ENCODE measurements at regions not wholly inside any gene's neighbourhood (a gene's known extent, or its start where the extent isn't known, plus 50 kb on each side); places are given as distances from the start of the nearest gene placed in this dataset.
"Not testable (repeated sequence)": the region's sequence is repeated elsewhere in the genome, so short reads cannot be mapped to it uniquely, and the experiment has no call there.

DNA sequence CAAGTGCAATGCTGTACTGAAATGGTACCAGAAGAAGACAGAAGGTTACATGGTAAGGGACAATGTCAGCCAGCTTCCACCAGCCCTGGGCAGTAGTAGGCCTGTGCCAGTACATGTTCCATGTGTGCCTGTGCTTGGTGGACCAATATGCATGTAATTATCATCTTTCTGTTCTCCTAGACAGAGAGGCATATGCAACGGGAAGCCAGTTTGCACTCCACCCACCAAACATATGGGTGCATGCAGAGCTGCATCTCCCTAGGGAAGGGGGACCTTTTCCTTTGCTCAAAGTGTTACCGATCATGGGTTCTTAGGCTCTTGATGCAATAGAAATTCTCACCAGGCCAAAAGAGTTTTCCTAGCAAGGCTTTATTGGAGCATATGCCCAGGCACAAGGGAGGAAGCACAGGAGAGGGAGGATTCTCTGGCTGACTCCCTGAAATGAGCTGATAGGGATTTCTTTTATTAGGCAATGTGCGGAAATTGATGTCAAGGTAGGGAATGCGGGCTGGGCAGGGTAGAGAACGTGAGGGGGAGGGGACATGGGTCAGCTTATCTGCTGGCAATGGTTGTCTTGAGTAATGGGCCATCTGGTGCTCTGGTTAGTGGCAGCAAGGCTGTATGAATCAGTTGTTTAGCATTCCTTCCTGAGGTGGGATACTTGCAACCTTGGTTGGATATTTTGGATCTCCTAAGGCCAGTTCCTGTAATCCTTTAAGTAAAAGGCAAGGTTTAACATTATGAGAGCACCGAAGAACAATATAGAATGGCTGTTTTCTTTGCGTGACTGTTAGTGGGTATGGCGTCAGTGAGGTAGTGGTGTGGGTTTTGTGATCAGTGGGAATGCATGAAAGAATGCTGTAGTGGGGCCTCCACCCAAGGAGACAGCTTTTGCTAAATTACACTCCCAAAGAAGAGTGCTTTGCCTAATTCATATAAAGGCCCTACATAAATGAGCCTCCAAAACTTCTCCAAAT lies 102.5 kb downstream of the CDRT15L2 start:
- DNase-seq (ENCODE audit: low read depth, low spot score) = not testable (repeated sequence)

GRCh38 chr17:20683651-20684229 lies 104.2 kb downstream of the CDRT15L2 start:
- not testable (repeated sequence) for DNase-seq (ENCODE audit: low read depth, low spot score)

DNA sequence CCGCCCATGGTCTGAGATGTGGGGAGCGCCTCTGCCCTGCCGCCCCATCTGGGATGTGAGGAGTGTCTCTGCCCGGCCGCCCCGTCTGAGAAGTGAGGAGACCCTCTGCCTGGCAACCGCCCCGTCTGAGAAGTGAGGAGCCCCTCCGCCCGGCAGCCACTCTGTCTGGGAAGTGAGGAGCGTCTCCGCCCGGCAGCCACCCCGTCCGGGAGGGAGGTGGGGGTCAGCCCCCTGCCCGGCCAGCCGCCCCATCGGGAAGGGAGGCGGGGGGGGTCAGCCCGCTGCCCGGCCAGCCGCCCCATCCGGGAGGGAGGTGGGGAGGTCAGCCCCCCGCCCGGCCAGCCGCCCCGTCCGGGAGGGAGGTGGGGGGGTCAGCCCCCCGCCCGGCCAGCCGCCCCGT lies 105.5 kb downstream of the CDRT15L2 start:
- DNase-seq (ENCODE audit: low read depth, low spot score) = not testable (repeated sequence)

DNA sequence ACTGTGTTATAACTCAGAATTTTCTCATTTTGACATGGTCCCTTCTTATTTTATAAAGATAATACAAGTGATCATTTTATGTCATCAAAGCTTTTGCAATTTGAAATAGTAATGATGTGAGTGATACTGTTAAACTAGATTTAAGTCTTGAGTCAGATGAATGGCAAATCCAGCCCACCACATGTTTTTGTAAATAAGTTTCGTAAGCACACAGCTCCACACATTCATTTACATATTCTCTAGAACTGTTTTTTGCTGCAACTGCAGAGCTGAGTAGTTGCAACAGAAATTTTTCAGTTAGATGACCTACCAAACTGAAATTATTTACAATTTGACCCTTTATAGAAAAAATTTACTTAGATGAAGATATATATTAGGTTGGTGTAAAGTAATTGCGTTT lies 108.1 kb downstream of the CDRT15L2 start:
- DNase-seq (ENCODE audit: low read depth, low spot score) = not testable (repeated sequence)

DNA sequence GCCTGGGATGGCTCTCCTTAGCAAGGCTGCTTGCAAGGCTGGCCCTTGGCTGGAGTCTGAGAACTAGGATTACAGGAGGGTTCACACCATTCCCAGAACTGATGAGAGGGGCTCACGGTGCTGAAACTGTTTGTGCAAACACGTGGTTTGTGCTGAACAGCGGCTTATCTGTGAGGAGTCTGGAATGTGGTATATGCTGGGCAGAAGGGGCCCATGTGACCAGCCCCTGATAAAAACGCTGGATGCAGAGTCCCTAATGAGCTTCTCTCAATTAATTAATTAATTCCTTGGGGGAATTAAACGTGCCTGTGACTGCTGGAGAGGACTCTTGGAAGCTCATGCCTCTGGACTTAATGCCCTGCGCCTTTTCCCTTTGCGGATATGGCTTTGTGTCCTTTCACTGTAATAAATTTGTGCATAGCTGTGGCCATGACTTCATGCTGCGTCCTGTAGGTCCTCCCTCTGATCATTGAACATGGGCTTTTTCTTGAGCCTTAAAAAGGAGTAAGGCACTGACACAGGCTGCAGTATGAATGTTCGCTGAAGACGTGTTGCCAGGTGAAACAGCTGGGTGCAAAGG lies 109.7 kb downstream of the CDRT15L2 start:
- not testable (repeated sequence) for DNase-seq (ENCODE audit: low read depth, low spot score)

DNA sequence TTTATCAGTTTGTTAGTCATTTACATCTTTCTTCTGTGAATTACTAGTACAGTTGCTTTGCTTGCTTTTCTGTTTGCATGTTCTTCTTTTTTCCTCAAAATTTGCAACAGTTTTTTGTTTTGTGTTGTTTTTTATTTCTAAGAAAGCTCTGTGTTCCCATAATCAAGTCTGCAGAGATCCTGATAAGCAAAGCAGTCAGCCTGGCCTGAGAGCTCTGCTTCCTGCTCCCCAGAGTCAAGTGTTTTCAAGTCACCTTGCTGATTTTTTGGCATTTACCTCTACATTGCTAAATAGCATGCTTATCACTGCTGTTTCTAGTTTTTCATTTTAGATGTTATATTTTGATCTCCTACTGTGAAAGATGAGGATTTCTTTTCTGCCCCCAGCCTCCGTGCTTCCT lies 113.2 kb downstream of the CDRT15L2 start:
- not testable (repeated sequence) for DNase-seq (ENCODE audit: low read depth, low spot score)

DNA sequence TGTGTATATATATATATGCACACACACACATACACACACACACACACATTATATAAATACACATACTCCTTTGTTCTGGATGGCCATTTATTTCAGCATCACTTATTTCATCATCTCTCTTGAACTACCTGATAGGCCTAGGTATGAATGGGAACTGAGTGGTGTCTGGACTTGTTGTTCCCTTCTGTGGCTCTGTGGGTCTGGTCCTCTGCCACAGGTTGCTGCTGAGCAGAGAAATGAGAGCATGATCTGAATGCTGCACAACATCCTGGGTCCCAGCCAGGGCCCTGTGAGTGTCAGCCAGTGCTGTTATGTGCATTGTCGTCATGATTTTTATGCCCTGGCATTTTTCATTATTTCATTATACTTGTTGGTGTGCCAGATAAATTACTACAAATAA lies 116.3 kb downstream of the CDRT15L2 start:
- not testable (repeated sequence) for DNase-seq (ENCODE audit: low read depth, low spot score)

GRCh38 chr17:20698463-20699206 lies 119.1 kb downstream of the CDRT15L2 start:
- not testable (repeated sequence) for DNase-seq (ENCODE audit: low read depth, low spot score)

GRCh38 chr17:20700528-20700927 lies 121.0 kb downstream of the CDRT15L2 start:
- not testable (repeated sequence) for DNase-seq (ENCODE audit: low read depth, low spot score)

GRCh38 chr17:20701366-20701765 lies 121.8 kb downstream of the CDRT15L2 start:
- DNase-seq (ENCODE audit: low read depth, low spot score) = not testable (repeated sequence)

- DNase-seq (ENCODE audit: low read depth, low spot score) = no peak
These were observed 123.2 kb downstream of the CDRT15L2 start for GRCh38 chr17:20702692-20703091.

GRCh38 chr17:20703781-20704180 lies 124.3 kb downstream of the CDRT15L2 start:
- DNase-seq (ENCODE audit: low read depth, low spot score) = no peak

DNA sequence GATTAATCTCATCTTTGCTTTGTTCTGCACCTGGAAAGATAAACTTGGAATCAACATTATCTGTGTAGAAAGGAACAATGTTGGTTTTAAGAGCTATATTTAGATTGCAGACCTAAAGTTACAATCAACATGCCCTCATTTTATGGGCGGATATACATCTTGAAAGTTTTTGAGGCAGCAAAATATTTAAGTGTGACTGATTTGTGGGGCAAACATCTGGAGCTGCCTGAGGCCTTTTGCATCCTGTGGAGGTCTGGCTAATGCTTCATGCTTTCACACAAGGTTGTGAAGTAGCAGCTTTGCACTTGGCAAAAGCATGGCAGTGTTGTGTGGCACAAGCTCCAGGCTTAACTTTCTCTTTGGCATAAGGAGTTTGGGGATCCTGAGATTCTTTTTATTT lies 125.7 kb downstream of the CDRT15L2 start:
- not testable (repeated sequence) for DNase-seq (ENCODE audit: low read depth, low spot score)

GRCh38 chr17:20706751-20707373 lies 127.3 kb downstream of the CDRT15L2 start:
- DNase-seq (ENCODE audit: low read depth, low spot score) = no peak

GRCh38 chr17:20708821-20709220 lies 129.3 kb downstream of the CDRT15L2 start:
- DNase-seq (ENCODE audit: low read depth, low spot score) = not testable (repeated sequence)

DNA sequence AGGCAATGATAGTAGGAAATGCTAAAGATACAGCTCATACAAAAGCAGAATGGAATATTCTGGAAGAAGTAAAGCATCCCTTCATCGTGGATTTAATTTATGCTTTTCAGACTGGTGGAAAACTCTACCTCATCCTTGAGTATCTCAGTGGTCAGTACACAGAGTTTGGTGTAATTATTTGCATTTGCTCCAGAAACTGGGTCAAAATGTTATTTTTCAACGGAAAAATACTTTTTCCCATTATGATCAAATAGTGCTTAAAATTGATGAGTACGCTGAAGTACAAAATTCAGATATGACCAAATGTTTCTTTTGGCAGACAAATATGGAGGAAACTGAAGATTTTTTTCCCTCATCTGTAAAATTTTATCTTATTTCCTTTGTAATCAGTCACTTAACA lies 137.0 kb downstream of the CDRT15L2 start:
- not testable (repeated sequence) for DNase-seq (ENCODE audit: low read depth, low spot score)

- no peak for DNase-seq (ENCODE audit: low read depth, low spot score)
These were observed 141.6 kb downstream of the CDRT15L2 start for GRCh38 chr17:20721171-20721570.

- not testable (repeated sequence) for DNase-seq (ENCODE audit: low read depth, low spot score)
These were observed 144.9 kb downstream of the CDRT15L2 start for GRCh38 chr17:20724391-20724790.

GRCh38 chr17:20727201-20727600 lies 147.7 kb downstream of the CDRT15L2 start:
- DNase-seq (ENCODE audit: low read depth, low spot score) = not testable (repeated sequence)

DNA sequence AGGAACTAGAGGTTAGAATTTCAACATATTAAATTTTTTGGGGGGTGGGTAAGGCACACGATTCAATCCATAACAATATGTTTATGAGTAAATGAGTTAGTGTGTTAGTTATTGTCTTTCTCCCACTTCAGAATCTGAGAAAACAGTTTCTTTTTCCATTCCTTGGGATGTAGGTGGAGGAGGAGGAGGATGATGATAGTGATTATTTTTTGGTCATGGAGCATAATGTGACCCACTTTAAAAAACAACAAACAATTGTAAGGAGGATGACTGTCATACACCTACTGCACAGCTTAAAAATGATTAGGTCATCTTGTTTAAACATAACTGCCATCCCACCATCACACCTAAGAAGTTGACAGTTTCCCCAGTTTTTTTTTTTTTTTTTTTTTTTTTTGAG lies 148.7 kb downstream of the CDRT15L2 start:
- DNase-seq (ENCODE audit: low read depth, low spot score) = no peak

DNA sequence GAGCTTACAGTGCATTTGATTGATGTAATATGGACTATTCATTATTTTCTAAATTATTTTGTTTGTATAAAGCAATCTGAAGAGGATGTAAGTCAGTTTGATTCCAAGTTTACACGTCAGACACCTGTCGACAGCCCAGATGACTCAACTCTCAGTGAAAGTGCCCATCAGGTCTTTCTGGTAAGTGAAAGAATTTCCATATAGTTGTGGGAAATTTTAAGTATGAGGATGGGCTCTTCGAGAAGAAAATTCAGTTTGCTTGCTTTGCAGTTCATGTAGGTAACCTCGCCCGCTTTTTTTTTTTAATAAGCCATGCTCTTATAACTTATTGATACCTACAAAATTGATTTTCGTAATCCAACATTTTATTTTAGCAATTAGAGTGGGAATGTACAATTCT lies 151.6 kb downstream of the CDRT15L2 start:
- DNase-seq (ENCODE audit: low read depth, low spot score) = not testable (repeated sequence)
